Prostate gland (tissue), 2 donors: ENCODE measurements at regions not wholly inside any gene's neighbourhood (a gene's known extent, or its start where the extent isn't known, plus 50 kb on each side); places are given as distances from the start of the nearest gene placed in this dataset.

Source experiments
- DNase-seq: peaks from one replicate; pipeline ENCODE4 v3.0.0-alpha.2; 2019; ENCODE audit warnings: low spot score
- H3K27ac ChIP-seq, 2 donors: fragments of 200-600 bp; sonication (generic); 2 replicates each; pipeline ENCODE4 v1.5.1; 2017 to 2019
- H3K27me3 ChIP-seq: fragments of 200-600 bp; sonication (generic); replicated peaks from 2 replicates; pipeline ENCODE4 v1.5.1; 2019; ENCODE audit not compliant: insufficient read depth
- H3K36me3 ChIP-seq, 2 donors: fragments of 200-600 bp; sonication (generic); 1 replicate in 1 of 2; 2 replicates in 1 of 2; pipeline versions ENCODE4 v1.5.1 to v1.8.1; 2017 to 2019
- H3K4me1 ChIP-seq: fragments of 200-600 bp; sonication (generic); replicated peaks from 2 replicates; pipeline ENCODE4 v1.5.1; 2019
- H3K4me3 ChIP-seq, 2 donors: fragments of 200-600 bp; sonication (generic); 2 replicates each; pipeline ENCODE4 v1.5.1; 2017 to 2019
- H3K9me3 ChIP-seq: fragments of 200-600 bp; sonication (generic); 2 replicates; pipeline ENCODE4 v1.5.1; 2017
- POLR2A ChIP-seq: fragments of 450-650 bp; IDR thresholded peaks from one replicate; pipeline ENCODE4 v1.6.1; 2016; ENCODE audit warnings: antibody characterized with exemption, mild to moderate bottlenecking
- POLR2AphosphoS5 ChIP-seq: sonication (generic); formaldehyde crosslinking; IDR thresholded peaks from one replicate; pipeline ENCODE4 v1.6.1; 2017; ENCODE audit warnings: antibody characterized with exemption
- WGBS: methylation state at CpG from one replicate; pipeline ENCODE4 v1.1.5; 2018; 5-methylcytosine and 5-hydroxymethylcytosine counted together
- intact Hi-C: fragments of 100-400 bp; cut with DNase I; formaldehyde crosslinking; loops from one replicate; pipeline ENCODE4 v1.14.2; 2022
- TF ChIP-seq, protein P1 (sequence below), 4 experiments: fragments of 200-600 bp in 2 of 4; fragments of 450-650 bp in 2 of 4; sonication (generic) in 2 of 4; IDR thresholded peaks; 1 replicate in 3 of 4; 2 replicates in 1 of 4; pipeline ENCODE4 v1.5.1; 2016 to 2019; ENCODE audit warnings: antibody characterized with exemption in 4 of 4, mild to moderate bottlenecking in 2 of 4, moderate library complexity in 2 of 4

GRCh38 chr14:38103542-38104225, 104.0 kb upstream of the SSTR1 start:
- Histone ChIP-seq H3K4me3 (no peak overlapping the region), H3K36me3 (no peaks in the 10 kb centered on the region), H3K27me3 (no peaks in the 10 kb centered on the region), H3K9me3 (no peaks in the 10 kb centered on the region), H3K27ac (no peak overlapping the region), H3K4me1 (no peaks in the 10 kb centered on the region)
- no peak for DNase-seq
- 95% methylated on average over 6 of the region's 6 CpGs for WGBS
- TF ChIP-seq, protein P1, sequence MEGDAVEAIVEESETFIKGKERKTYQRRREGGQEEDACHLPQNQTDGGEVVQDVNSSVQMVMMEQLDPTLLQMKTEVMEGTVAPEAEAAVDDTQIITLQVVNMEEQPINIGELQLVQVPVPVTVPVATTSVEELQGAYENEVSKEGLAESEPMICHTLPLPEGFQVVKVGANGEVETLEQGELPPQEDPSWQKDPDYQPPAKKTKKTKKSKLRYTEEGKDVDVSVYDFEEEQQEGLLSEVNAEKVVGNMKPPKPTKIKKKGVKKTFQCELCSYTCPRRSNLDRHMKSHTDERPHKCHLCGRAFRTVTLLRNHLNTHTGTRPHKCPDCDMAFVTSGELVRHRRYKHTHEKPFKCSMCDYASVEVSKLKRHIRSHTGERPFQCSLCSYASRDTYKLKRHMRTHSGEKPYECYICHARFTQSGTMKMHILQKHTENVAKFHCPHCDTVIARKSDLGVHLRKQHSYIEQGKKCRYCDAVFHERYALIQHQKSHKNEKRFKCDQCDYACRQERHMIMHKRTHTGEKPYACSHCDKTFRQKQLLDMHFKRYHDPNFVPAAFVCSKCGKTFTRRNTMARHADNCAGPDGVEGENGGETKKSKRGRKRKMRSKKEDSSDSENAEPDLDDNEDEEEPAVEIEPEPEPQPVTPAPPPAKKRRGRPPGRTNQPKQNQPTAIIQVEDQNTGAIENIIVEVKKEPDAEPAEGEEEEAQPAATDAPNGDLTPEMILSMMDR (IDR thresholded peaks at IDR 0.05), result no peak
- TF ChIP-seq POLR2A, result no peak
- no peak for TF ChIP-seq POLR2AphosphoS5
- intact Hi-C loops, result no loop called here

GRCh38 chr14:38105106-38105702, 102.5 kb upstream of the SSTR1 start:
- no peak for DNase-seq
- TF ChIP-seq POLR2AphosphoS5, result no peak
- TF ChIP-seq, protein P1 (IDR thresholded peaks at IDR 0.05), result no peak
- 73% methylated on average over 9 of the region's 9 CpGs for WGBS
- Histone ChIP-seq H3K9me3 (no peaks in the 10 kb centered on the region), H3K27ac (no peak overlapping the region), H3K4me3 (no peak overlapping the region), H3K4me1 (no peaks in the 10 kb centered on the region), H3K27me3 (no peaks in the 10 kb centered on the region), H3K36me3 (no peaks in the 10 kb centered on the region)
- intact Hi-C loops, result no loop called here

DNA sequence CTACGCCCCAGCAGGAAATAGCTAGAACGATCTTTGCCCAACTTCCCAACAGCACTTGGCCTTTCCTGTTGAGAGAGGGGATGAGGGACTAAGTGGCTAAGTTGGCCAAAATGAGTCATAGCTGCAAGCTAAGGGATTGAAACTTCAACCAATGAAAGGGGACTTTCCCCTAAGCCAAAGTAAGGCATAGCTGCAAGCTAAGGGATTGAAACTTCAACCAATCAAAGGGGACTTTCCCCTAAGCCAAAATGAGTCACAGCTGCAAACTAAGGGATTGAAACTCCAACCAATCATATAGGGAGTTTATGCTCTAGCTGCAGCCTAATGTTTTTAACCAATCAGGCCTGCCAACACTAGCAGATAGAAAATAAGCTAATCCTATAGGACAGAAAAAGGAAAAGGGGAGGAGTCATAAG, 100.5 kb upstream of the SSTR1 start:
- no peaks in the 10 kb centered on the region for H3K27me3 ChIP-seq
- no peak for DNase-seq
- no peaks in the 10 kb centered on the region for H3K36me3 ChIP-seq
- no peak for TF ChIP-seq POLR2A
- intact Hi-C loops, result no loop called here
- no peaks in the 10 kb centered on the region for H3K4me1 ChIP-seq
- H3K4me3 ChIP-seq, result no peak overlapping the region
- no peak overlapping the region for H3K27ac ChIP-seq
- WGBS, result 98% methylated on average over 2 of the region's 2 CpGs
- no peaks in the 10 kb centered on the region for H3K9me3 ChIP-seq

- Histone ChIP-seq H3K36me3 (no peaks in the 10 kb centered on the region), H3K4me1 (no peaks in the 10 kb centered on the region), H3K27me3 (no peaks in the 10 kb centered on the region), H3K27ac (no peak overlapping the region), H3K9me3 (no peaks in the 10 kb centered on the region), H3K4me3 (no peak overlapping the region)
- intact Hi-C loops, result no loop called here
- DNase-seq, result no peak
- WGBS, result 18% methylated on average over 2 of the region's 2 CpGs
- TF ChIP-seq, protein P1 (IDR thresholded peaks at IDR 0.05), result no peak
- TF ChIP-seq POLR2A, result no peak
- no peak for TF ChIP-seq POLR2AphosphoS5
These were observed 99.0 kb upstream of the SSTR1 start for GRCh38 chr14:38108681-38109080.

- H3K36me3 ChIP-seq, result no peaks in the 10 kb centered on the region
- no peaks in the 10 kb centered on the region for H3K4me1 ChIP-seq
- WGBS, result 58% methylated on average over 1 of the region's 1 CpG
- DNase-seq, result no peak
- no peaks in the 10 kb centered on the region for H3K9me3 ChIP-seq
- no peaks in the 10 kb centered on the region for H3K27me3 ChIP-seq
- no peak overlapping the region for H3K27ac ChIP-seq
- no peak overlapping the region for H3K4me3 ChIP-seq
- intact Hi-C loops, result no loop called here
- no peak for TF ChIP-seq POLR2A
- no peak for TF ChIP-seq POLR2AphosphoS5
- TF ChIP-seq, protein P1 (IDR thresholded peaks at IDR 0.05), result no peak
These were observed 97.4 kb upstream of the SSTR1 start for GRCh38 chr14:38110258-38110657.
